Ishikawa (cell line): ENCODE measurements at regions not wholly inside any gene's neighbourhood (a gene's known extent, or its start where the extent isn't known, plus 50 kb on each side); places are given as distances from the start of the nearest gene placed in this dataset.

Experiments used
- CEBPB ChIP-seq: IDR thresholded peaks from 2 replicates; pipeline ENCODE4 v1.6.1; 2012
- CREB1 ChIP-seq: IDR thresholded peaks from 2 replicates; pipeline ENCODE4 v1.6.1; 2012; ENCODE audit warnings: low read depth
- EGR1 ChIP-seq: IDR thresholded peaks from 2 replicates; pipeline ENCODE4 v1.6.1; 2012
- EP300 ChIP-seq: IDR thresholded peaks from 2 replicates; pipeline ENCODE4 v1.6.1; 2012; ENCODE audit warnings: borderline replicate concordance
- FOXM1 ChIP-seq: IDR thresholded peaks from 2 replicates; pipeline ENCODE4 v1.6.1; 2012; ENCODE audit warnings: low read depth, borderline replicate concordance
- MAX ChIP-seq: IDR thresholded peaks from 2 replicates; pipeline ENCODE4 v1.6.1; 2012
- NFIC ChIP-seq: IDR thresholded peaks from 2 replicates; pipeline ENCODE4 v1.6.1; 2012
- RAD21 ChIP-seq: IDR thresholded peaks from 2 replicates; pipeline ENCODE4 v1.6.1; 2012; ENCODE audit warnings: low read depth
- TAF1 ChIP-seq: IDR thresholded peaks from 2 replicates; pipeline ENCODE4 v1.6.1; 2012; ENCODE audit warnings: low read depth, mild to moderate bottlenecking
- TCF12 ChIP-seq: IDR thresholded peaks from 2 replicates; pipeline ENCODE4 v1.6.1; 2012; ENCODE audit warnings: low read depth
- TEAD4 ChIP-seq: IDR thresholded peaks from 2 replicates; pipeline ENCODE4 v1.6.1; 2012
- USF1 ChIP-seq: IDR thresholded peaks from 2 replicates; pipeline ENCODE4 v1.6.1; 2012
- YY1 ChIP-seq: IDR thresholded peaks from 2 replicates; pipeline ENCODE4 v1.6.1; 2012; ENCODE audit warnings: low read depth
- ZBTB7A ChIP-seq: IDR thresholded peaks from 2 replicates; pipeline ENCODE4 v1.6.1; 2012; ENCODE audit warnings: low read depth
- TF ChIP-seq, protein P1 (sequence below): IDR thresholded peaks from 2 replicates; pipeline ENCODE4 v1.6.1; 2012; ENCODE audit warnings: low read depth, mild to moderate bottlenecking

DNA sequence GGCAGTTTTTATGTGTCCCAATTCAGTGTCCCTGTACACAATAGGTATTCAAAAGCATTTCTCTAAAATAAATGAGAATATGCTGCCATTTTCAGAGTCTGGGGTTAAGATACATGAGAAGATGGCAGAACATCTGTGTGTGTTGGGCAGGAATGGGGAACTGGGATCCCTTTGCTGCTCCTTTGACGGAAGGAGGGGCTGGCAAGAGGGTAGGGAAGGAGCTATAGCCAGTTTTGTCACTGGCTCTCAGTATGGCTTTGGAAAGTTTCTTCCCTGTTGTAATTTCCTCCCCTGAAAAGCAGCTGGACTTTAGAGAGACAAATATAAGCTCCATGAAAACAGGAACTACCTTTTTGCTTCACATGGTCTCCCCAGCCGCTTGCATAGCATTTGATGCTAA lies 137.5 kb upstream of the PRR23C start:
- TF ChIP-seq CEBPB (no peak), MAX (no peak), NFIC (no peak), TEAD4 (no peak), ZBTB7A (no peak), TCF12 (no peak), RAD21 (no peak), USF1 (no peak), CREB1 (no peak), EGR1 (no peak), EP300 (no peak), TAF1 (no peak), FOXM1 (no peak), YY1 (no peak)
- TF ChIP-seq, protein P1, sequence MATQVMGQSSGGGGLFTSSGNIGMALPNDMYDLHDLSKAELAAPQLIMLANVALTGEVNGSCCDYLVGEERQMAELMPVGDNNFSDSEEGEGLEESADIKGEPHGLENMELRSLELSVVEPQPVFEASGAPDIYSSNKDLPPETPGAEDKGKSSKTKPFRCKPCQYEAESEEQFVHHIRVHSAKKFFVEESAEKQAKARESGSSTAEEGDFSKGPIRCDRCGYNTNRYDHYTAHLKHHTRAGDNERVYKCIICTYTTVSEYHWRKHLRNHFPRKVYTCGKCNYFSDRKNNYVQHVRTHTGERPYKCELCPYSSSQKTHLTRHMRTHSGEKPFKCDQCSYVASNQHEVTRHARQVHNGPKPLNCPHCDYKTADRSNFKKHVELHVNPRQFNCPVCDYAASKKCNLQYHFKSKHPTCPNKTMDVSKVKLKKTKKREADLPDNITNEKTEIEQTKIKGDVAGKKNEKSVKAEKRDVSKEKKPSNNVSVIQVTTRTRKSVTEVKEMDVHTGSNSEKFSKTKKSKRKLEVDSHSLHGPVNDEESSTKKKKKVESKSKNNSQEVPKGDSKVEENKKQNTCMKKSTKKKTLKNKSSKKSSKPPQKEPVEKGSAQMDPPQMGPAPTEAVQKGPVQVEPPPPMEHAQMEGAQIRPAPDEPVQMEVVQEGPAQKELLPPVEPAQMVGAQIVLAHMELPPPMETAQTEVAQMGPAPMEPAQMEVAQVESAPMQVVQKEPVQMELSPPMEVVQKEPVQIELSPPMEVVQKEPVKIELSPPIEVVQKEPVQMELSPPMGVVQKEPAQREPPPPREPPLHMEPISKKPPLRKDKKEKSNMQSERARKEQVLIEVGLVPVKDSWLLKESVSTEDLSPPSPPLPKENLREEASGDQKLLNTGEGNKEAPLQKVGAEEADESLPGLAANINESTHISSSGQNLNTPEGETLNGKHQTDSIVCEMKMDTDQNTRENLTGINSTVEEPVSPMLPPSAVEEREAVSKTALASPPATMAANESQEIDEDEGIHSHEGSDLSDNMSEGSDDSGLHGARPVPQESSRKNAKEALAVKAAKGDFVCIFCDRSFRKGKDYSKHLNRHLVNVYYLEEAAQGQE: no peak

GRCh38 chr3:139182598-139182997 lies 137.9 kb upstream of the PRR23C start:
- TF ChIP-seq USF1 (no peak), MAX (no peak), EP300 (no peak), TCF12 (no peak), EGR1 (no peak), YY1 (no peak), CEBPB (no peak), FOXM1 (no peak)
- TF ChIP-seq, protein P1: no peak

- no peak for TF ChIP-seq TAF1
- TF ChIP-seq MAX: no peak
- TF ChIP-seq TCF12: no peak
- TF ChIP-seq RAD21: no peak
- no peak for TF ChIP-seq ZBTB7A
Measured at GRCh38 chr3:139185527-139185926, 140.8 kb upstream of the PRR23C start.

DNA sequence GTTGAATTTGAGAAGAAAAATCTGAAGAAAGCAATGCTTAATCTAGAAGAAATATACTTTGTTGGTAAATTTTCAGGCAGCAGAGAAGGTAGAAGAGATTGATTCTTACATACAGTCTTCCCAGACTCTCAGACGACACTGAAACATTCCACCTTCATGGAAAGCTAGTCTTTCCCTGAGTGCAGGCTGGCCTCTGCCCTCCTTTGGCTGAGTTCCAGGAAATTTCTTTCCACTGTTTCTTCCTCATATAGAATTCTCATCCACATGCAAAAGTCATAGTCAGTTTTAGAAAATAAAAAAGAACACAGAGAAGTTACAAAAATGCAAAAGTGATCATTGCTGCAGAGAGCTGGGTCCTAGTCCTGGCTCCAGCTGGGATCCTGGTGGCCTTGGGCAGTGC lies 142.5 kb upstream of the PRR23C start:
- TF ChIP-seq TEAD4 (no peak), YY1 (no peak), NFIC (no peak), USF1 (no peak), CEBPB (no peak), EGR1 (no peak), MAX (no peak), CREB1 (no peak), FOXM1 (no peak), ZBTB7A (no peak), TCF12 (no peak), TAF1 (no peak), EP300 (no peak), RAD21 (no peak)
- TF ChIP-seq, protein P1: no peak
